ENCODE measurements at regions not wholly inside any gene's neighbourhood (a gene's known extent, or its start where the extent isn't known, plus 50 kb on each side); places are given as distances from the start of the nearest gene placed in this dataset.

GRCh38 chr5:97820138-97820537 is 637.1 kb upstream of the RIOK2 start:
- no peak overlapping the region for H3K4me3 ChIP-seq (ENCODE audit: low read depth, low read length)
- no peak for TF ChIP-seq CTCF (IDR thresholded peaks at IDR 0.05; ENCODE audit: control insufficient read depth, extremely low read depth, insufficient read depth)
- no peak for DNase-seq (ENCODE audit: low read depth)

GRCh38 chr5:97832645-97833296 is 649.7 kb upstream of the RIOK2 start:
- no peak for TF ChIP-seq CTCF (IDR thresholded peaks at IDR 0.05; ENCODE audit: control insufficient read depth, extremely low read depth, insufficient read depth)
- H3K4me3 ChIP-seq (ENCODE audit: low read depth, low read length) = no peak overlapping the region
- DNase-seq (ENCODE audit: low read depth) = no peak

GRCh38 chr5:97834561-97834960 is 651.5 kb upstream of the RIOK2 start:
- no peak for TF ChIP-seq CTCF (IDR thresholded peaks at IDR 0.05; ENCODE audit: control insufficient read depth, extremely low read depth, insufficient read depth)
- no peak for DNase-seq (ENCODE audit: low read depth)
- H3K4me3 ChIP-seq (ENCODE audit: low read depth, low read length) = no peak overlapping the region

GRCh38 chr5:97835112-97835511 is 652.1 kb upstream of the RIOK2 start:
- no peak for TF ChIP-seq CTCF (IDR thresholded peaks at IDR 0.05; ENCODE audit: control insufficient read depth, extremely low read depth, insufficient read depth)
- no peak for DNase-seq (ENCODE audit: low read depth)
- no peak overlapping the region for H3K4me3 ChIP-seq (ENCODE audit: low read depth, low read length)

- TF ChIP-seq CTCF (IDR thresholded peaks at IDR 0.05; ENCODE audit: control insufficient read depth, extremely low read depth, insufficient read depth) = no peak
- DNase-seq (ENCODE audit: low read depth) = no peak
- no peak overlapping the region for H3K4me3 ChIP-seq (ENCODE audit: low read depth, low read length)
Measured at GRCh38 chr5:97836816-97837215, 653.8 kb upstream of the RIOK2 start.

GRCh38 chr5:97838214-97838613 is 655.2 kb upstream of the RIOK2 start:
- no peak overlapping the region for H3K4me3 ChIP-seq (ENCODE audit: low read depth, low read length)
- no peak for DNase-seq (ENCODE audit: low read depth)
- TF ChIP-seq CTCF (IDR thresholded peaks at IDR 0.05; ENCODE audit: control insufficient read depth, extremely low read depth, insufficient read depth) = no peak

Measured in LNCaP clone FGC (cell line).